ENCODE measurements at regions not wholly inside any gene's neighbourhood (a gene's known extent, or its start where the extent isn't known, plus 50 kb on each side); places are given as distances from the start of the nearest gene placed in this dataset.

DNA sequence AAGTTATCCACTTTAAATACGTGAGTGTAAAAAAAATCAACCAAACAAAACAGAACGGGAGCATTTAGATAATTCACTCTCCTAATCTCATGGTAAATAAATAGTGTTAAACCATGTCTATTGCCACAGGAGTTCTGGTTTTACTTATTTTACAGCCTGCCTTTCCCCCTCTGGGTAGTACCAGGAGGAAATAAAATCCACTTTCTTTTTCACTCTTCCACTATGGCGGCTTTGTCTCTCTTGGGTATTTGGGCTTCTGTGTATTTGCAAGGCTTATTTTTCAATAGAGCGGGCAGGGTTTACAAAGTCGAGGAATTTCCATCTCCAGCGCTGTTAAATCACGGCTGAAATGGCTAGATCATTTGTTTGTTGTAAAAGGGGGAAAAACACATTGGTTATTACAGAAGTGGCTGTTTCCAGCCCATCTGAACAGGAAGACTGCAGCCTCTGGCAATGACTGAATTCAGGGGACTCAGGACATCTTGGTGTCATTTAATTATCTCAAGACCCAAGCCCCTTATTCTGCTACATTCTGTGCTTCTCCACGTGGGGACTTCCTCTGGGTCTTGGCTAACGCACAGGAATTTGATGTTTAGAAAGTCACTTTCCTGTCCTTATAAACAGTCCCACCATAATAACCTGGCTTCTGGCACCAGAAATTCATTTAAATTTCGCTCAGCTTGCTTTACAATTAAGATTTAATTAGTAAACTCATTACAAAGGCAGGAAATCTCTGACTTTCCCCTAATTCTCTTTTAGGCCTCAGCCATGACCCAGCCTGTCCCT is 323.9 kb downstream of the GATA3 start:
- CTCF ChIA-PET = no interaction called here

GRCh38 chr10:8379906-8380832 is 325.7 kb downstream of the GATA3 start:
- Mint-ChIP-seq H3K27me3 (no peaks in the 10 kb centered on the region), H3K27ac (no peak overlapping the region), H3K36me3 (ENCODE audit: low read depth) (no peaks in the 10 kb centered on the region), H3K4me1 (ENCODE audit: low read depth) (no peaks in the 10 kb centered on the region), H3K9me3 (no peaks in the 10 kb centered on the region), H3K4me3 (no peak overlapping the region)
- Histone ChIP-seq H3K27ac (ENCODE audit: low read depth in 1 of 2, low read length in 2 of 2) (no peak overlapping the region), H3K4me3 (ENCODE audit: low read length) (no peak overlapping the region), H3K4me1 (ENCODE audit: insufficient read depth, low read length) (no peaks in the 10 kb centered on the region), H3K9me3 (ENCODE audit: control insufficient read depth in 1 of 2, insufficient read depth in 1 of 2, low read length in 2 of 2) (no peaks in the 10 kb centered on the region), H3K36me3 (ENCODE audit: insufficient read depth, low read length) (no peaks in the 10 kb centered on the region), H3K27me3 (ENCODE audit: control insufficient read depth in 1 of 2, insufficient read depth in 2 of 2, low read length in 2 of 2) (no peaks in the 10 kb centered on the region)
- ChIA-PET POLR2A (interaction anchor here (0.7 to 1.0 kb wide), 2 partner anchors 14 to 320 kb away, joined by 3 read pairs; no protein-coding TSS in a partner anchor), CTCF (interaction anchor here (1.2 kb wide), 1 partner anchor 13 kb away, joined by 3 read pairs; no protein-coding TSS in a partner anchor)
- intact Hi-C loops (cut with DNase I, micrococcal nuclease) = no loop called here
- no peak for ATAC-seq (ENCODE audit: poor library complexity)
- DNase-seq = no peak
- TF ChIP-seq, protein P1, sequence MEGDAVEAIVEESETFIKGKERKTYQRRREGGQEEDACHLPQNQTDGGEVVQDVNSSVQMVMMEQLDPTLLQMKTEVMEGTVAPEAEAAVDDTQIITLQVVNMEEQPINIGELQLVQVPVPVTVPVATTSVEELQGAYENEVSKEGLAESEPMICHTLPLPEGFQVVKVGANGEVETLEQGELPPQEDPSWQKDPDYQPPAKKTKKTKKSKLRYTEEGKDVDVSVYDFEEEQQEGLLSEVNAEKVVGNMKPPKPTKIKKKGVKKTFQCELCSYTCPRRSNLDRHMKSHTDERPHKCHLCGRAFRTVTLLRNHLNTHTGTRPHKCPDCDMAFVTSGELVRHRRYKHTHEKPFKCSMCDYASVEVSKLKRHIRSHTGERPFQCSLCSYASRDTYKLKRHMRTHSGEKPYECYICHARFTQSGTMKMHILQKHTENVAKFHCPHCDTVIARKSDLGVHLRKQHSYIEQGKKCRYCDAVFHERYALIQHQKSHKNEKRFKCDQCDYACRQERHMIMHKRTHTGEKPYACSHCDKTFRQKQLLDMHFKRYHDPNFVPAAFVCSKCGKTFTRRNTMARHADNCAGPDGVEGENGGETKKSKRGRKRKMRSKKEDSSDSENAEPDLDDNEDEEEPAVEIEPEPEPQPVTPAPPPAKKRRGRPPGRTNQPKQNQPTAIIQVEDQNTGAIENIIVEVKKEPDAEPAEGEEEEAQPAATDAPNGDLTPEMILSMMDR (IDR thresholded peaks at IDR 0.05) = no peak

More for the DNA sequence above, 323.9 kb downstream of the GATA3 start:
- Histone ChIP-seq H3K27ac (ENCODE audit: low read depth in 1 of 2, low read length in 2 of 2) (no peak overlapping the region), H3K36me3 (ENCODE audit: insufficient read depth, low read length) (no peaks in the 10 kb centered on the region), H3K4me1 (ENCODE audit: insufficient read depth, low read length) (no peaks in the 10 kb centered on the region), H3K27me3 (ENCODE audit: control insufficient read depth in 1 of 2, insufficient read depth in 2 of 2, low read length in 2 of 2) (no peaks in the 10 kb centered on the region), H3K4me3 (ENCODE audit: low read length) (no peak overlapping the region), H3K9me3 (ENCODE audit: control insufficient read depth in 1 of 2, insufficient read depth in 1 of 2, low read length in 2 of 2) (no peaks in the 10 kb centered on the region)
- ATAC-seq (ENCODE audit: poor library complexity) (no peak), DNase-seq (no peak)
- no peaks in the 10 kb centered on the region for H3K9me3 Mint-ChIP-seq
- intact Hi-C loops (cut with DNase I, micrococcal nuclease) = no loop called here
- no peaks in the 10 kb centered on the region for H3K27me3 Mint-ChIP-seq
- no peak overlapping the region for H3K27ac Mint-ChIP-seq
- no peaks in the 10 kb centered on the region for H3K36me3 Mint-ChIP-seq (ENCODE audit: low read depth)
- H3K4me3 Mint-ChIP-seq = no peak overlapping the region
- POLR2A ChIA-PET = no interaction called here
- TF ChIP-seq, protein P1 (IDR thresholded peaks at IDR 0.05) = no peak
- no peaks in the 10 kb centered on the region for H3K4me1 Mint-ChIP-seq (ENCODE audit: low read depth)

DNA sequence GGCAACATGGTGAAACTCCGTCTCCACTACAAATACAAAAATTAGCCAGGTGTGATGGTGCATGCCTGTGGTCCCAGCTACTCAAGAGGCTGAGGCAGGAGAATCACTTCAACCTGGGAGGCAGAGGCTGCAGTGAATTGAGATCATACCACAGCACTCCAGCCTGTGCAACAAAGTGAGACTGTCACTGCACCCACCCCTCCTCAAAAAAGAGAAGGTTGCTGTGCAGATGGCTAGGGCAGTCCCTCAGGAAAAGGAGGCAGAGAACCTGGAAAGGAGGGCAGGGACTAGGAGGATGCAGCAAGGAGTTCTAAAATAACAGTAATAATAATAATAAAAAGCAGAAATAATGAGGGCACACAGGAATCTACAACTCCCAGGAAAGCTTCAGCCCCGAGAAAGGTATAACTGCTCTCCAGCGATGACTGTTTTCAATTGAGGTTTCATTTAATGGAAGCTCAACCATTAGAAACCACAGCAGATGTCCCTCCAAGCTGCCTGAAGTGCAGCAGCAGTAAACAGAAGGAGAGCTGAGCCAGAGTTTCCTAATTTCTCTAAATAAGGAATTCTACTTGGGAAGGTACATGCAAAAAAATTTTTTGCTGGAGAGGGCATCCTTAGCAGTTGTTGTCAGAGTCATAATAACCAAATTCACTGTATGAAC is 326.5 kb downstream of the GATA3 start:
- Mint-ChIP-seq H3K27me3 (no peaks in the 10 kb centered on the region), H3K4me1 (ENCODE audit: low read depth) (no peaks in the 10 kb centered on the region)

More for the DNA sequence above, 326.5 kb downstream of the GATA3 start:
- Mint-ChIP-seq H3K27ac (no peak overlapping the region), H3K9me3 (no peaks in the 10 kb centered on the region), H3K36me3 (ENCODE audit: low read depth) (no peaks in the 10 kb centered on the region), H3K4me3 (no peak overlapping the region)
- Histone ChIP-seq H3K27me3 (ENCODE audit: control insufficient read depth in 1 of 2, insufficient read depth in 2 of 2, low read length in 2 of 2) (no peaks in the 10 kb centered on the region), H3K4me3 (ENCODE audit: low read length) (no peak overlapping the region), H3K9me3 (ENCODE audit: control insufficient read depth in 1 of 2, insufficient read depth in 1 of 2, low read length in 2 of 2) (no peaks in the 10 kb centered on the region), H3K36me3 (ENCODE audit: insufficient read depth, low read length) (no peaks in the 10 kb centered on the region), H3K27ac (ENCODE audit: low read depth in 1 of 2, low read length in 2 of 2) (no peak overlapping the region), H3K4me1 (ENCODE audit: insufficient read depth, low read length) (no peaks in the 10 kb centered on the region)
- ATAC-seq (ENCODE audit: poor library complexity) (no peak), DNase-seq (no peak)
- POLR2A ChIA-PET = no interaction called here
- TF ChIP-seq, protein P1 (IDR thresholded peaks at IDR 0.05) = no peak
- intact Hi-C loops (cut with DNase I, micrococcal nuclease) = no loop called here
- CTCF ChIA-PET = interaction anchor here (1.2 kb wide), 1 partner anchor 14 kb away, joined by 3 read pairs; no protein-coding TSS in a partner anchor

Measured in CD4-positive, alpha-beta T cell (primary cell).